SK-N-MC (cell line): ENCODE measurements at regions not wholly inside any gene's neighbourhood (a gene's known extent, or its start where the extent isn't known, plus 50 kb on each side); places are given as distances from the start of the nearest gene placed in this dataset.
A peak's percentile ranks its signal among the peaks of the same experiment; 100 is the strongest.

Experiments used
- DNase-seq: peaks from one replicate; pipeline ENCODE4 v3.0.0-alpha.2; 2011; ENCODE audit warnings: low read depth, low spot score
- H3K27ac ChIP-seq: fragments of 200-600 bp; sonication (generic); 2 replicates; pipeline ENCODE4 v1.5.1; 2016; ENCODE audit warnings: mixed run types
- H3K36me3 ChIP-seq: fragments of 200-600 bp; sonication (generic); 2 replicates; pipeline ENCODE4 v1.6.1; 2017; ENCODE audit warnings: antibody characterized with exemption, low read length, mixed read lengths; ENCODE audit not compliant: insufficient read depth
- H3K4me3 ChIP-seq: fragments of 200-600 bp; sonication (generic); 2 replicates; pipeline ENCODE4 v1.5.1; 2016
- H3K9ac ChIP-seq: fragments of 200-600 bp; sonication (generic); 2 replicates; pipeline ENCODE4 v1.8.0; 2017; ENCODE audit warnings: mixed run types, mixed read lengths; ENCODE audit not compliant: insufficient read length
- H3K9me3 ChIP-seq: fragments of 200-600 bp; sonication (generic); 2 replicates; pipeline ENCODE4 v1.6.1; 2017; ENCODE audit warnings: low read depth, mild to moderate bottlenecking, antibody characterized with exemption, low read length, moderate library complexity, mixed read lengths
- EZH2 ChIP-seq: fragments of 200-600 bp; sonication (generic); IDR thresholded peaks from one replicate; pipeline ENCODE4 v1.6.1; 2017; ENCODE audit warnings: antibody characterized with exemption
- FOXP2 ChIP-seq: optimal IDR thresholded peaks from 2 replicates; pipeline ENCODE3; 2011; ENCODE audit warnings: mild to moderate bottlenecking, moderate library complexity; ENCODE audit not compliant: insufficient read depth; ENCODE audit errors: extremely low read length, control extremely low read depth
- POLR2AphosphoS5 ChIP-seq: IDR thresholded peaks from 2 replicates; pipeline ENCODE4 v1.6.1; 2012; ENCODE audit warnings: mild to moderate bottlenecking, low read depth, low read length, borderline replicate concordance

DNA sequence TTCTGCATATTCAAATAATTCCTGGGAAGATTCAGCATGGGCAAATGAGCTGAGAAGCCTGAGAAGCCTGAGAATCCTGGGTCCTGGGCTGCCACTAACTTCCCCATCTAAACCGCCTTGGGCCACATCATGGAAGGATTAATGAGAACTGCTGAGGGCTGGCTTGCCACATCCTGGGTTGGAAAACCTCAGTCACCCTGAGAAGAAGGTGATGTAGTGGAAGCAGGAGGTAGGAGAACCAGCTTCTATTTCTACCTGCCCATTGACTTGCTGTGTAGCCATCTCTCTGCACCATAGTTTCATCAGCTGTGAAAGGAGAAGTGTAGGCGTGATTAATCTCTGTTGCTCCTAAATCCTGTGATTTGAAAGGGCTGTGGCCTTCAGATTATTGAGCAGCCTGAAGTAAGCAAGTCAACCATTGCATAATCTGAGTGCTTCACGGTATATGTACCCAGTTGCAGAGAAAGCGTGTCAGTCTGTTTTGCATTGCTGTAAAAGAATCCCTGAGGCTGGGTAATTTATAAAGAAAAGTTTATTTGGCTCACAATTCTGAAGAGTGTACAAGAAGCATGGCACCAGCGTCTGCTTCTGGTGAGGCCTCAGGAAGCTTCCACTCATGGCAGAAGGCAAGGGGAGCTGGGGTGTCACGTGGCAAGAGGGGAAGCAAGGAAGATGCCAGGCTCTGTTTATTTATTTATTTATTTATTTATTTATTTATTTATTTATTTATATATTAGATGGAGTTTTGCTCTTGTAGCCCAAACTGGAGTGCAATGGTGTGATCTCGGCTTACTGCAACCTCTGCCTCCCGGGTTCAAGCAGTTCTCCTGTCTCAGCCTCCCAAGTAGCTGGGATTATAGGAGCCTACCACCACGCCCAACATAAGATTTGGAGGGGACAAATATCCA lies 140.9 kb upstream of the ATP6AP2 start:
- Histone ChIP-seq H3K27ac (no peak overlapping the region), H3K9ac (no peak overlapping the region), H3K9me3 (no peaks in the 10 kb centered on the region), H3K4me3 (no peak overlapping the region), H3K36me3 (no peaks in the 10 kb centered on the region)
- DNase-seq = no peak
- TF ChIP-seq EZH2 (no peak), POLR2AphosphoS5 (no peak), FOXP2 (no peak)

DNA sequence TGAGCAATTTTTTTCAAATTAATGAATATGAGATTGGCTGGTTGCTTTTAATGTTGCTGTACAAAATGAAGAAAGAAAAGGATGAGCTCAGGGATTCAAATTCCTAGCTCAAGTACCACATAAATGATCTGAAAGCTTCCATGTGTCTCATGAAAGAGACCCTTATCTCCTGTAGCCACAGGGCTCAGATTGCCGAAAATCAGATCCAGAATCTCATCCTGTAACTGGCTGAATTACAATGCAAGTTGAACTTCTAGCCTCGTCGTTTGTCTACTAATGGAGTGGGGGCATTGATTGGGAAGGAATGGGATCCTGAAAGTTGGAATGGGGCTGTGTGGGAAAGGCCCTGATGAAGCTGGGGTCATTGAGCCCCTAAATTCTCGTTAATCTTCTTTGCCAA lies 143.4 kb upstream of the ATP6AP2 start:
- no peak for TF ChIP-seq POLR2AphosphoS5
- TF ChIP-seq EZH2 = no peak
- no peak for TF ChIP-seq FOXP2
- no peak overlapping the region for H3K4me3 ChIP-seq
- H3K36me3 ChIP-seq = no peaks in the 10 kb centered on the region
- no peak overlapping the region for H3K27ac ChIP-seq
- no peaks in the 10 kb centered on the region for H3K9me3 ChIP-seq
- H3K9ac ChIP-seq = no peak overlapping the region
- no peak for DNase-seq

DNA sequence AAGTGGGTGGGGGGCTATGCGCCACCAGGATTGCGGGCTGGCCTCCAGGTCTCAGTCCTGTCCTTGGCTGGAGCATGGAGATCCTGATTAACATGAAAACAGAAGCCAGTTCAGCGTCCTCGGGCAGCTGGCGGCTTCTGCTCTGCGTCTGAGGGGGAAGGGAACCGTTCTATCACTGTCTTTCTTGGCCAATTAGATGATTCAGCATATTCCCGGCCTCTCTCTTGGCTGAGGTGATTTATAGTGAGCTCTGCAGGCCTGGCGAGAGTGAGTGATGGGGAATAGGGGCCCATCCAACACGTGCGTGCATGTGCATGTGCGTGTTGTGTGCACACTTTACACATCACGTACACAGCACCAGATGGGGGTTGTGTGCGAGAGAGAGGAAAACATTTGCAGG lies 145.8 kb upstream of the ATP6AP2 start:
- no peak overlapping the region for H3K27ac ChIP-seq
- no peak overlapping the region for H3K4me3 ChIP-seq
- TF ChIP-seq FOXP2 = no peak
- no peak for TF ChIP-seq POLR2AphosphoS5
- TF ChIP-seq EZH2 = no peak
- H3K9me3 ChIP-seq = no peaks in the 10 kb centered on the region
- no peaks in the 10 kb centered on the region for H3K36me3 ChIP-seq
- DNase-seq = no peak
- H3K9ac ChIP-seq = no peak overlapping the region

DNA sequence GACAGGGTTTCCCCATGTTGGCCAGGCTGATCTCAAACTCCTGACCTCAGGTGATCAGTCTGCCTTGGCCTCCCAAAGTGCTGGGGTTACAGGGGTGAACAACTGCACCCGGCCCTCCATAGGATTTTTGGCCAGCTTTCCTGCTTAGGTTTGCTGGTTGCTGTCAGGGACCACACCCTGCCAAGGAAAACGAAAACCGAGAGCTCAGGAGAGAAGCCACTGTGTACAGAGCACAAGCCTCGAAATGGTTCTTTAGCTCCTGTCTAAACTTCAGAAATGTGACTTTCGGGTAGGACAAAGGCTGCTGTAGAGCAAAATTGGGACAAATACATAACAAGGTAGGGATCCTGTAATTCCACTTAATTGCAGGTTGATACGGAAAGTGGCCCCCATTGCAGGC lies 146.3 kb upstream of the ATP6AP2 start:
- H3K4me3 ChIP-seq = no peak overlapping the region
- no peak overlapping the region for H3K27ac ChIP-seq
- H3K36me3 ChIP-seq = no peaks in the 10 kb centered on the region
- TF ChIP-seq POLR2AphosphoS5 = no peak
- TF ChIP-seq EZH2 = no peak
- TF ChIP-seq FOXP2 = no peak
- no peak overlapping the region for H3K9ac ChIP-seq
- H3K9me3 ChIP-seq = no peaks in the 10 kb centered on the region
- no peak for DNase-seq

DNA sequence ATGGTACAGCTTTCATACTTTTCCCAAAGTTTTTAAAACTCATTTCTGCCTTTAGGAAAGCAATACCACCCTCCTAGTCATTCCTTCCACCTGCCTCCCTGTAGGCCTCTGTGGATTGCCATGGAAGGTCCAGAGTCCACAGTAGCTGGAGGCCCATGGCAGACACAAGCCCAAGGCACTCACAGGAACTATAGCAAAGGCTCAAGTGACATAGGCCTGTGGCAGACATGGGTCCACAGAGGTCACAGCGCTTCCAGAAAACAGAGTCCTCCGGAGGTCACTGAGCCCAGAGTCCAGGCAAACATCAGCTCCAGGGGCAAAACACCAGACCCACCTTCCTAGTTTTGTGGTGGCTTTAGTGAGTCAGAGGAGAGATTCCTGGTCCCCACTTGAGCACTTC lies 147.6 kb upstream of the ATP6AP2 start:
- Histone ChIP-seq H3K27ac (no peak overlapping the region), H3K36me3 (no peaks in the 10 kb centered on the region), H3K9me3 (no peaks in the 10 kb centered on the region), H3K9ac (no peak overlapping the region), H3K4me3 (no peak overlapping the region)
- TF ChIP-seq FOXP2 (no peak), POLR2AphosphoS5 (no peak), EZH2 (no peak)
- no peak for DNase-seq

DNA sequence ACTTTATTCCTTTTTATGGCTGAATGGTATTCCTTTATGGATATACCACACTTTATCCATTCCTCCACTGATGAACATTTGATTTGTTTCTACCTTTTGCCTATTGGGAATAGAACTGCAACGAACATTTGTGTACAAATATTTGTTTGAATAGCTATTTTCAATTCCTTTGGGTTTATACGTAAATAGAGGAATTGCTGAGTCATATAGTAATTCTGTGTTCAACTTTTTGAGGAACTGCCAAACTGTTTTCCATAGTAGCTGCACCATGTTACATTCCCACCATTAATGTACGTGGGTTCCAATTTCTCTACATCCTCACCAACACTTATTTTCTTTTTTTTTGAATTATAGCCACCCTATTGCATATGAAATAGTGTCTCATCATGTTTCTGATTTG lies 156.5 kb upstream of the ATP6AP2 start:
- TF ChIP-seq POLR2AphosphoS5 = no peak
- no peak for TF ChIP-seq FOXP2
- no peak for TF ChIP-seq EZH2
- DNase-seq = no peak
- Histone ChIP-seq H3K27ac (no peak overlapping the region), H3K36me3 (no peaks in the 10 kb centered on the region), H3K9ac (no peak overlapping the region), H3K4me3 (no peak overlapping the region), H3K9me3 (no peaks in the 10 kb centered on the region; the same call in 1 of the 2 replicates)

DNA sequence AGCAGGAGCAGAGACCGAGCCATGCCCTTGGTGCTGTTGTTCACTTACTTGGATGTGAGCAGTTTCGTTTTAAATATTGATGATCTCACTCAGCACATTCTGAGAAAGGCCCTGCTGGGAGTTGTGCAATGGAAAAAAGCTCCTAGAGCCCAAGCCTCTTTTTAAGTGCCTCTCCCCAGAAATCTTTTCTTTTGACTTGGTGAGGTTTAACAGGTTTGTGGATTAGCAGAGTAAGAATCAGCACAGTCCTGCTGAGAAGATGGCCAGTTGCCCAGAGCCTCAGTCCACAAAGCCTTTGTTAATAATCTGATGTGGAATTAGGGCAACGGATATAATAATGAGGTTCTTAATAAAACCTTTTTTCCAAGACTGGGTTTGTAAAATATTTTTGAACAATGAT lies 157.5 kb upstream of the ATP6AP2 start:
- TF ChIP-seq POLR2AphosphoS5 (no peak), EZH2 (no peak), FOXP2 (no peak)
- Histone ChIP-seq H3K9me3 (no peaks in the 10 kb centered on the region; the same call in 1 of the 2 replicates), H3K4me3 (no peak overlapping the region), H3K27ac (peak overlapping the region; percentile 59; the same call in 1 of the 2 replicates), H3K36me3 (no peaks in the 10 kb centered on the region), H3K9ac (no peak overlapping the region)
- no peak for DNase-seq

DNA sequence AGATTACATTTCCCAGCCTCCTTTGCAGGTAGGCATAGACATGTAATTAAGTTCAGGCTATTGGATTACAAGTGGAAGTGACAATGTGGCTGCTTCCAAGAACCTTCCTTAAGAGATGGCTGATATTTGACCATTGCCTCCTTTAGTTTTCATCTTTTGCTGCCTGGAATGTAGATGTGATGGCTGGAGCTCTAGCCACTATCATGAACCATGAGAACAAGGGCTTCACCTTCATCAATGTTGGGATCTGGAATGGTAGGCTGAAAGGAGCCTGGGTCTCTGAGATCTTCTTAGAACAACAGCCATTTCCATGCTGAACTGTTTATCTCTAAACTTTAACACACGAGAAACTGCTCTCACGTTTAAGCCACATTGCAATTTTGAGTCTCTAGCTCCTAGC lies 158.7 kb upstream of the ATP6AP2 start:
- Histone ChIP-seq H3K36me3 (no peaks in the 10 kb centered on the region), H3K9me3 (no peaks in the 10 kb centered on the region; the same call in 1 of the 2 replicates), H3K27ac (no peak overlapping the region), H3K9ac (no peak overlapping the region), H3K4me3 (no peak overlapping the region)
- TF ChIP-seq POLR2AphosphoS5 = no peak
- TF ChIP-seq FOXP2 = no peak
- TF ChIP-seq EZH2 = no peak
- no peak for DNase-seq
